SK-N-SH (cell line): ENCODE measurements at regions not wholly inside any gene's neighbourhood (a gene's known extent, or its start where the extent isn't known, plus 50 kb on each side); places are given as distances from the start of the nearest gene placed in this dataset.

Experiments
- CTCF ChIA-PET: fragments of 300-600, 350-600 bp; formaldehyde crosslinking; extraction: SDS; loops from one replicate; lab custom pipeline; 2021; lab: Yijun Ruan, JAX
- POLR2A ChIA-PET: fragments of 350-600 bp; sonication (Branson Sonifier 250); formaldehyde crosslinking; extraction: SDS; loops from one replicate; lab custom pipeline; 2020; ENCODE audit warnings: antibody characterized with exemption, inconsistent platforms; lab: Yijun Ruan, JAX
- DNase-seq: peaks from one replicate; pipeline ENCODE4 v3.0.0; 2012
- H2AFZ ChIP-seq: fragments of 200-600 bp; sonication (generic); 2 replicates; pipeline ENCODE4 v1.8.1; 2016; ENCODE audit warnings: antibody characterized with exemption, mild to moderate bottlenecking, low read depth
- H3F3A ChIP-seq: fragments of 200-600 bp; sonication (generic); replicated peaks from 2 replicates; pipeline ENCODE3; 2016; ENCODE audit warnings: antibody characterized with exemption, mild to moderate bottlenecking; ENCODE audit not compliant: insufficient read depth
- H3K27ac ChIP-seq, 2 experiments: fragments of 200-500 bp in 1 of 2; fragments of 200-600 bp in 1 of 2; sonication (Bioruptor generic) in 1 of 2; sonication (generic), shearing (Covaris generic) in 1 of 2; 2 replicates each; pipeline versions ENCODE4 v1.5.1 to v1.6.1; 2014 to 2016; ENCODE audit warnings: low read depth in 2 of 2, inconsistent platforms in 1 of 2, low read length in 1 of 2, mild to moderate bottlenecking in 1 of 2, mixed read lengths in 1 of 2
- H3K27me3 ChIP-seq: fragments of 200-600 bp; sonication (generic), shearing (Covaris generic); 2 replicates; pipeline ENCODE4 v1.6.1; 2016; ENCODE audit warnings: mixed run types; ENCODE audit not compliant: insufficient read depth
- H3K36me3 ChIP-seq, 2 experiments: fragments of 200-500 bp in 1 of 2; fragments of 200-600 bp in 1 of 2; sonication (Bioruptor generic) in 1 of 2; sonication (generic) in 1 of 2; replicated peaks in 1 of 2; 2 replicates each; pipeline versions ENCODE3 to v1.5.1; 2014 to 2016; ENCODE audit warnings: low read length in 1 of 2, mild to moderate bottlenecking in 1 of 2; ENCODE audit not compliant: insufficient read depth in 2 of 2, control insufficient read depth in 1 of 2
- H3K4me1 ChIP-seq, 2 experiments: fragments of 200-500 bp in 1 of 2; fragments of 200-600 bp in 1 of 2; sonication (Bioruptor generic) in 1 of 2; sonication (generic), shearing (Covaris generic) in 1 of 2; 2 replicates each; pipeline versions ENCODE4 v1.5.1 to v1.6.1; 2014 to 2016; ENCODE audit warnings: low read depth in 1 of 2, low read length in 1 of 2, mixed run types in 1 of 2; ENCODE audit not compliant: insufficient read depth in 2 of 2, control insufficient read depth in 1 of 2
- H3K4me2 ChIP-seq: fragments of 200-600 bp; sonication (generic), shearing (Covaris generic); 2 replicates; pipeline ENCODE4 v1.6.1; 2017; ENCODE audit warnings: mixed run types
- H3K4me3 ChIP-seq, 2 experiments: fragments of 200-500 bp in 1 of 2; fragments of 200-600 bp in 1 of 2; sonication (Bioruptor generic) in 1 of 2; sonication (generic), shearing (Covaris generic) in 1 of 2; 2 replicates each; pipeline versions ENCODE4 v1.5.1 to v1.8.1; 2014 to 2016; ENCODE audit warnings: low read depth in 2 of 2, inconsistent platforms in 1 of 2, low read length in 1 of 2, mild to moderate bottlenecking in 1 of 2, mixed read lengths in 1 of 2, moderate library complexity in 1 of 2
- H3K79me2 ChIP-seq: fragments of 200-600 bp; sonication (generic); 2 replicates; pipeline ENCODE4 v1.8.1; 2017; ENCODE audit warnings: mild to moderate bottlenecking; ENCODE audit not compliant: insufficient read depth
- H3K9ac ChIP-seq: fragments of 200-600 bp; sonication (generic); 2 replicates; pipeline ENCODE4 v1.6.1; 2017; ENCODE audit warnings: mixed run types
- H3K9me2 ChIP-seq: fragments of 200-600 bp; sonication (generic); 2 replicates; pipeline ENCODE4 v1.6.1; 2017; ENCODE audit warnings: mixed run types
- H3K9me3 ChIP-seq: fragments of 200-600 bp; sonication (generic); 2 replicates; pipeline ENCODE4 v1.6.1; 2017; ENCODE audit warnings: mixed run types, mild to moderate bottlenecking, moderate library complexity
- H4K20me1 ChIP-seq: fragments of 200-600 bp; sonication (generic); 2 replicates; pipeline ENCODE4 v1.6.1; 2017; ENCODE audit warnings: mild to moderate bottlenecking, mixed run types; ENCODE audit not compliant: insufficient read depth
- ELF1 ChIP-seq: IDR thresholded peaks from 2 replicates; pipeline ENCODE4 v1.4.0; 2012
- EZH2phosphoT487 ChIP-seq: fragments of 200-600 bp; sonication (generic); IDR thresholded peaks from 2 replicates; pipeline ENCODE4 v1.6.1; 2017; ENCODE audit warnings: low read depth, mixed run types, mild to moderate bottlenecking, antibody characterized with exemption, moderate library complexity, borderline replicate concordance
- FOXM1 ChIP-seq: IDR thresholded peaks from 2 replicates; pipeline ENCODE4 v1.4.0; 2012; ENCODE audit warnings: low read depth, mild to moderate bottlenecking
- GATA2 ChIP-seq: sonication (generic); formaldehyde crosslinking; IDR thresholded peaks from 2 replicates; pipeline ENCODE4 v1.5.0; 2020; ENCODE audit warnings: mild to moderate bottlenecking, missing genetic modification reagents
- MXI1 ChIP-seq: IDR thresholded peaks from 2 replicates; pipeline ENCODE4 v1.6.1; 2012; ENCODE audit warnings: mild to moderate bottlenecking, low read depth, low read length, improper control_type of control experiment
- PBX3 ChIP-seq: IDR thresholded peaks from 2 replicates; pipeline ENCODE4; 2012
- POLR2AphosphoS5 ChIP-seq: IDR thresholded peaks from 2 replicates; pipeline ENCODE4 v1.6.1; 2012; ENCODE audit warnings: low read depth, low read length
- SIN3A ChIP-seq: IDR thresholded peaks from 2 replicates; pipeline ENCODE4 v1.6.1; 2012; ENCODE audit warnings: low read depth, mild to moderate bottlenecking, low read length, moderate library complexity, borderline replicate concordance
- SMC3 ChIP-seq: IDR thresholded peaks from 2 replicates; pipeline ENCODE4 v1.6.1; 2012; ENCODE audit warnings: low read depth, low read length, improper control_type of control experiment
- ZBTB33 ChIP-seq: IDR thresholded peaks from 2 replicates; pipeline ENCODE4 v1.4.0; 2012; ENCODE audit warnings: low read depth, borderline replicate concordance
- WGBS: methylation state at CpG from one replicate; pipeline ENCODE4 v1.1.6; 2017; ENCODE audit warnings: low lambda C conversion rate; 5-methylcytosine and 5-hydroxymethylcytosine counted together
- TF ChIP-seq, protein P1 (sequence below): IDR thresholded peaks from 2 replicates; pipeline ENCODE4 v1.6.1; 2012; ENCODE audit warnings: mild to moderate bottlenecking, low read depth, low read length, moderate library complexity
- TF ChIP-seq, protein P2 (sequence below): IDR thresholded peaks from 2 replicates; pipeline ENCODE4 v1.4.0; 2012; ENCODE audit warnings: low read depth

DNA sequence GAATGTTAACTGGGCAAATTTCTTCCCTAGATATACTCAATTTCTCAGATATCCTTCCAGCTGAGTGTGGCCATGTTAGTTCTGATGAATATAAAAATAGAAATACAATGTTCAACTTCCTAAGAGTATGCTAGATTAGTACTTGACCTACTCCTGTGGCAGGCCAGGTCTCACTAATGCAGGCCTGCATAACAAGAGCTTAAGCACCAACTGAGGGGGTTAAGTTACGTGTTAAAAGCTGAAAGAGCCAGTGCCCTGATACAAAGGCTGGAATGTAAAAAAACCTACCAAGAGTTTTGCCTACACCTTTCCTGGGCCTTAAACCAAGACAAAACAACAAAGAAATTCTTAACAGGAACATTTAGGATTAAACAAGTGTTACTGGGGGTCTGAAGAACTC, 102.8 kb downstream of the MRPS30 start (continued):
- TF ChIP-seq, protein P1, sequence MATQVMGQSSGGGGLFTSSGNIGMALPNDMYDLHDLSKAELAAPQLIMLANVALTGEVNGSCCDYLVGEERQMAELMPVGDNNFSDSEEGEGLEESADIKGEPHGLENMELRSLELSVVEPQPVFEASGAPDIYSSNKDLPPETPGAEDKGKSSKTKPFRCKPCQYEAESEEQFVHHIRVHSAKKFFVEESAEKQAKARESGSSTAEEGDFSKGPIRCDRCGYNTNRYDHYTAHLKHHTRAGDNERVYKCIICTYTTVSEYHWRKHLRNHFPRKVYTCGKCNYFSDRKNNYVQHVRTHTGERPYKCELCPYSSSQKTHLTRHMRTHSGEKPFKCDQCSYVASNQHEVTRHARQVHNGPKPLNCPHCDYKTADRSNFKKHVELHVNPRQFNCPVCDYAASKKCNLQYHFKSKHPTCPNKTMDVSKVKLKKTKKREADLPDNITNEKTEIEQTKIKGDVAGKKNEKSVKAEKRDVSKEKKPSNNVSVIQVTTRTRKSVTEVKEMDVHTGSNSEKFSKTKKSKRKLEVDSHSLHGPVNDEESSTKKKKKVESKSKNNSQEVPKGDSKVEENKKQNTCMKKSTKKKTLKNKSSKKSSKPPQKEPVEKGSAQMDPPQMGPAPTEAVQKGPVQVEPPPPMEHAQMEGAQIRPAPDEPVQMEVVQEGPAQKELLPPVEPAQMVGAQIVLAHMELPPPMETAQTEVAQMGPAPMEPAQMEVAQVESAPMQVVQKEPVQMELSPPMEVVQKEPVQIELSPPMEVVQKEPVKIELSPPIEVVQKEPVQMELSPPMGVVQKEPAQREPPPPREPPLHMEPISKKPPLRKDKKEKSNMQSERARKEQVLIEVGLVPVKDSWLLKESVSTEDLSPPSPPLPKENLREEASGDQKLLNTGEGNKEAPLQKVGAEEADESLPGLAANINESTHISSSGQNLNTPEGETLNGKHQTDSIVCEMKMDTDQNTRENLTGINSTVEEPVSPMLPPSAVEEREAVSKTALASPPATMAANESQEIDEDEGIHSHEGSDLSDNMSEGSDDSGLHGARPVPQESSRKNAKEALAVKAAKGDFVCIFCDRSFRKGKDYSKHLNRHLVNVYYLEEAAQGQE, result no peak
- TF ChIP-seq EZH2phosphoT487 (no peak), SIN3A (no peak)
- TF ChIP-seq, all 33 proteins: peak for 0

DNA sequence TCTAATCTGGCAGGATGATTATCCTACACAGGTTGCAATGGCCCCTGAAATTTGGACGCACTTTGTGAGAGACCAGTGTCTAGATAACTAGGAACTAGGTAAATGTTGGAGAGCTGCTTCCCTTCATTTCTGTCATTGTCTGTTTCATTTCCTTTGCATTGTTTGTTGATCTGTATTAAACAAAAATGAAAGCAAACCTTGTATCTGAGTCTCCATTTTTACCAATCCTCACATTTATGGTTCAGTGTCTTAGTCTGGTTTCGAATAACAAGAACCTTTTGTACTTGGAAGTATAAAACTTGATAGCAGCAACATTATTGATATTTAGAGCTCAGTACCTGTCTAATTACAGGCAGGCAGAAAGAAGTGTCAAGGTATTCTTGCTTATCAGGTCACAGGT, 105.5 kb downstream of the MRPS30 start:
- no peaks in the 10 kb centered on the region for H4K20me1 ChIP-seq
- POLR2A ChIA-PET, result no interaction called here
- H3K79me2 ChIP-seq, result no peaks in the 10 kb centered on the region
- CTCF ChIA-PET, result interaction anchor here (0.6 kb wide), 1 partner anchor 330 kb away, joined by 3 read pairs; no protein-coding TSS in a partner anchor
- H3K4me3 ChIP-seq, result no peak overlapping the region
- H2AFZ ChIP-seq, result no peak overlapping the region
- H3K27ac ChIP-seq, result no peak overlapping the region
- no peaks in the 10 kb centered on the region for H3K27me3 ChIP-seq
- H3K9me3 ChIP-seq, result no peaks in the 10 kb centered on the region
- no peaks in the 10 kb centered on the region for H3F3A ChIP-seq
- no peak overlapping the region for H3K9ac ChIP-seq
- TF ChIP-seq, protein P1, result no peak
- no peak for TF ChIP-seq ELF1
- no peak for TF ChIP-seq FOXM1
- no peak for TF ChIP-seq SIN3A
- TF ChIP-seq EZH2phosphoT487, result no peak
- TF ChIP-seq ZBTB33, result no peak
- TF ChIP-seq SMC3, result no peak
- TF ChIP-seq, protein P2, sequence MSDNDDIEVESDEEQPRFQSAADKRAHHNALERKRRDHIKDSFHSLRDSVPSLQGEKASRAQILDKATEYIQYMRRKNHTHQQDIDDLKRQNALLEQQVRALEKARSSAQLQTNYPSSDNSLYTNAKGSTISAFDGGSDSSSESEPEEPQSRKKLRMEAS, result no peak
- TF ChIP-seq MXI1, result no peak
- TF ChIP-seq GATA2, result no peak
- no peak for TF ChIP-seq POLR2AphosphoS5
- no peak for TF ChIP-seq PBX3
- 3% methylated on average over 2 of the region's 2 CpGs for WGBS
- no peaks in the 10 kb centered on the region for H3K4me1 ChIP-seq
- H3K9me2 ChIP-seq, result no peaks in the 10 kb centered on the region
- no peaks in the 10 kb centered on the region for H3K36me3 ChIP-seq
- DNase-seq, result no peak
- H3K4me2 ChIP-seq, result no peak overlapping the region
